CD4-positive, alpha-beta T cell treated with Interleukin-6 at 100 ng/mL for 8 hours (primary cell): ENCODE measurements at regions not wholly inside any gene's neighbourhood (a gene's known extent, or its start where the extent isn't known, plus 50 kb on each side); places are given as distances from the start of the nearest gene placed in this dataset.
"Not testable (repeated sequence)": the region's sequence is repeated elsewhere in the genome, so short reads cannot be mapped to it uniquely, and the experiment has no call there.

ENCODE experiments used
- DNase-seq: peaks from one replicate; pipeline ENCODE4 v3.0.0-alpha.2; 2020; ENCODE audit warnings: mixed read lengths, low spot score

- DNase-seq = no peak
Observed at GRCh38 chr11:11717064-11717725, 95.4 kb upstream of the GALNT18 start.

- not testable (repeated sequence) for DNase-seq
Observed at GRCh38 chr11:11715075-11715474, 93.3 kb upstream of the GALNT18 start.

- no peak for DNase-seq
Observed at GRCh38 chr11:11710556-11710955, 88.8 kb upstream of the GALNT18 start.

GRCh38 chr11:11709447-11710239 is 87.8 kb upstream of the GALNT18 start:
- no peak for DNase-seq

- no peak for DNase-seq
Observed at GRCh38 chr11:11708256-11708655, 86.5 kb upstream of the GALNT18 start.

GRCh38 chr11:11706028-11706427 is 84.2 kb upstream of the GALNT18 start:
- DNase-seq = no peak

- DNase-seq = no peak
Observed at GRCh38 chr11:11703885-11704284, 82.1 kb upstream of the GALNT18 start.

GRCh38 chr11:11701070-11701469 is 79.3 kb upstream of the GALNT18 start:
- DNase-seq = no peak

GRCh38 chr11:11697796-11698195 is 76.0 kb upstream of the GALNT18 start:
- DNase-seq = no peak

GRCh38 chr11:11691296-11692151 is 69.7 kb upstream of the GALNT18 start:
- no peak for DNase-seq

GRCh38 chr11:11681536-11681935 is 59.7 kb upstream of the GALNT18 start:
- DNase-seq = no peak

- no peak for DNase-seq
Observed at GRCh38 chr11:11677672-11678356, 56.0 kb upstream of the GALNT18 start.

GRCh38 chr11:11675671-11676181 is 53.9 kb upstream of the GALNT18 start:
- no peak for DNase-seq

GRCh38 chr11:11672789-11673188 is 51.0 kb upstream of the GALNT18 start:
- no peak for DNase-seq

- no peak for DNase-seq
Observed at GRCh38 chr11:11672101-11672500, 50.3 kb upstream of the GALNT18 start.
